HG02571 (cell line): ENCODE measurements at regions not wholly inside any gene's neighbourhood (a gene's known extent, or its start where the extent isn't known, plus 50 kb on each side); places are given as distances from the start of the nearest gene placed in this dataset.
"Not testable (repeated sequence)": the region's sequence is repeated elsewhere in the genome, so short reads cannot be mapped to it uniquely, and the experiment has no call there.

Experiments
- ATAC-seq: cut with Tn5 transposase; IDR thresholded peaks from one replicate; pipeline ENCODE4 v1.9.1; 2021; ENCODE audit warnings: mild to moderate bottlenecking, moderate library complexity; ENCODE audit not compliant: unreplicated experiment

DNA sequence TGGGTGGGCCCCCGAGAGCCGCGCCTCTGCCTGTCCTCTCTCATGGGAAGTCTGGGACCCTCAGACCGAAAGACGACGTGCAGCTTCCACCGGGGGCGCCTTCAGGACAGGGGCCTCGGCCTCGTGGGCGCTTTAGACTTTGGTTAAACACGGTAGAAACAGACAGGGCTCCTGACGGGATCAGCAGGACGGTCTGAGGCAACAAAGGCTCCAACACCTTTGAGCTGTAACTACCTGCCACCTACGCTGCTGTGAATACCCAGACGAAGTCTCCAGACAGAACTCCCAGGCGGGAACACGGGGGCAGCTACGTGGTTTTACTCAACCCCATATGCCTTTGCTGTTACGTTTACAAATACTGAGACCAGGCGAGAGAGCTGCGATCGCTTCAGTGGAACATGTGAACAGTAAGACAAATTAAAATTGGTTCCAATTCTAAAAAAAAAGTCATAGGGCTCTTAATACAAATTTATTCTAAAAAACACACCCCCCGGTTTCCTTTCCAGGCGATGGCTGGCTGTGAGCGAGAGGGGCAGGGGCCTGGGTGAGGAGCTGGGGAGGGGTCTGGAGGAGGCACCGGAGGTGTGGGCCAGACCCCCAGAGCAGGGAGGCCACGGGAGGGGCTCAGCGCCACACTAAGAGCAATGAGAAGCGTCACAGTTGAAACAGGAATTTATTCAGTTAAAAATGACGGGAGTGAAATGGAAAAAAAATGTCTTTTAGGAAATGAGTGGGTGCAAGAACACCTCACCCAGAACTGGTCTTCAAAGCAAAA lies 453.2 kb downstream of the QKI start:
- ATAC-seq = no peak

DNA sequence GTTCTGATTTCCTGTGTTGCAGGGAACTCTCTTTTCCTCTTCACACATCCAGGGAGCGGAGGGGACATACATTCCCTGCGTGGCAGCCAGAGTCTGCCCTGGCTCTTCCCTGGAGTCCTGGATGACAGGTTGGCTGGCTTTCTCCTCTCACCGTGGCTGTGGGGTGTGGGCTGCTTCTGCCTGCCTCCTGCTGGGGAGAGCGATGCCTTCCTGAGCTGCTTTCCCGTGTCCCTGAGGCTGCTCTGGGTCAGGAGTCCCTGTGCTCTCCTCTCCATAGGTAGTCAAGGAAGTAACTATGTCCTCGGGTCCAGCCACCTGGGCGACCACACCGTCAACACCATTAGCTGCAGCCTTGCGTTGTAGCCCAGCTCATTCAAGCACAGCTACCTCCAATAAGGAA lies 451.7 kb downstream of the QKI start:
- no peak for ATAC-seq

- ATAC-seq = no peak
These were observed 449.0 kb downstream of the QKI start for GRCh38 chr6:163863565-163863964.

- ATAC-seq = no peak
These were observed 448.2 kb downstream of the QKI start for GRCh38 chr6:163862701-163863100.

- no peak for ATAC-seq
These were observed 447.1 kb downstream of the QKI start for GRCh38 chr6:163861627-163862026.

DNA sequence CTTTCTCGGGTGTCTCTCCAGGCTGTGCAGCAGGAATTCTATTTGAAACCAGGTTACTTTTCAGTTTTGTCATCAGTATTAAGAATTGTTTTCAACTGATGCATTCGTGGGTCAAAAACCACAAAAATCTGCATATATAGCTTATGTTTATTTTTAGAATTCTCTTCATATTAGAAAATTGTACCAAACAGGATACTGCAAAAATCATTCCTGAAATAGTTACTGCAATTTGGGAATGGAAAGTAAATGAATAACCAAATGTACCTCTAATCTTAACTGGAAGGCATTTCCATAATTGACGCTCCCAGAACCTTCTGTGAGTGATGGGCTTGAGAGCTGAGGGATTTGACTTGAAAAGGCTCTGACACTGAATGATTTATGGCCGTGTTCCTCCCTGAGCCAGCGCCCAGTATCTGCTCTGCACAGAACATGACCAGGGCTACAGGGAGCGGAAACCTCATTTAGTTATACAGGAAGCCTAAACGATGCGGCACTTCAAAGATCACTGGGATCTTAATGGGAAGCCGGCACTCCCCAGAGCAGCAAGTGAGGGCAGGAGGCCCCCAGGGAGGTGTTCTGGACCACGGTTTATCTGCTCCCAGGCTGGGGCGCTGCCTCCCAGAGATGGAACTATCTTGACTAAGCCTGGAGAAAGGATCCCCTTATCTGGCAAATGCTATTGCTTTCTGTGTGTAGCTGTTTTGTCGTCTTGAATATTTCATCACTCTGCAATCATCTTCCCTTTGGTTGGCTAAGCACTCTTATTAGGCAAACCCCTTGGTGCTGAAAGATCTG lies 446.0 kb downstream of the QKI start:
- no peak for ATAC-seq

- ATAC-seq = not testable (repeated sequence)
These were observed 444.4 kb downstream of the QKI start for GRCh38 chr6:163858870-163859269.

DNA sequence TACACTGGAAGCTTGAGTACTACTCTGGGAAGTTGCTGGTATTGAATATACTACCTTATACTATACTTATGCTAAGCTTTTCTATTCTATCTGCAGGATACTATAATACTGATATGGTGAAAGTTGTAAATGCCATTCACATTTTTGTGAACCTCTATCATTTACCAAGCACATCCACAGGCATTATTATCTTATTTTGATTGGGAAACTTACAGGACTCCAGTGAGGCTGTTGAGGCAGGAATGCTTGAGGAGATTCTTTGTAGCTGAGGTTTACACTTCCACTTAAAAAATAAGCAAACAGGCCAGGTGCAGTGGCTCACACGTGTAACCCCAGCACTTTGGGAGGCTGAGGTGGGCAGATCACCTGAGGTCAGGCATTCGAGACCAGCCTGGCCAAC lies 442.9 kb downstream of the QKI start:
- ATAC-seq = no peak

GRCh38 chr6:163850874-163851273 lies 436.4 kb downstream of the QKI start:
- ATAC-seq = no peak

- no peak for ATAC-seq
These were observed 430.2 kb downstream of the QKI start for GRCh38 chr6:163844761-163845160.

- ATAC-seq = no peak
These were observed 429.8 kb downstream of the QKI start for GRCh38 chr6:163844357-163844756.

- no peak for ATAC-seq
These were observed 428.7 kb downstream of the QKI start for GRCh38 chr6:163843218-163843617.

- ATAC-seq = no peak
These were observed 427.9 kb downstream of the QKI start for GRCh38 chr6:163842467-163842866.

GRCh38 chr6:163841733-163842132 lies 427.2 kb downstream of the QKI start:
- ATAC-seq = no peak

- no peak for ATAC-seq
These were observed 426.8 kb downstream of the QKI start for GRCh38 chr6:163841326-163841725.

GRCh38 chr6:163840880-163841279 lies 426.4 kb downstream of the QKI start:
- ATAC-seq = no peak

DNA sequence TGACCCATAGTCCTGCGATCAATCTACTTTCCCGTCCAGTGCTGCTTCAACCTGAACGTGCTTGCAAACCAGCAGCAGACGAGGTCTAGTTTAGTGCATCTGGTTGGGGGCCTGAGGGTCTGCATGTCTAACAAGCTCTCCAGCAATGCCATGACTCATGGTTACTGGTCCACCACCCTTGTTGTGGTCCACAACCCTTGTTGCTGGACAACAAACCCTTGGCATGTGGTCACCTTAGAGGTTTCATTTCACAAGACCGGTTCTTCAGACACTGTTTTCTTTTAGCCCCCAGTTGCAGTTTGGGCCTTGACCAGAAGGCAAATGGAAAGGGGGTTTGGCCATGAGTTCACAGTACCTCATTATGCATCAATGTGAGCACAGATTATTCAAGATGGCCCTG lies 424.8 kb downstream of the QKI start:
- no peak for ATAC-seq

DNA sequence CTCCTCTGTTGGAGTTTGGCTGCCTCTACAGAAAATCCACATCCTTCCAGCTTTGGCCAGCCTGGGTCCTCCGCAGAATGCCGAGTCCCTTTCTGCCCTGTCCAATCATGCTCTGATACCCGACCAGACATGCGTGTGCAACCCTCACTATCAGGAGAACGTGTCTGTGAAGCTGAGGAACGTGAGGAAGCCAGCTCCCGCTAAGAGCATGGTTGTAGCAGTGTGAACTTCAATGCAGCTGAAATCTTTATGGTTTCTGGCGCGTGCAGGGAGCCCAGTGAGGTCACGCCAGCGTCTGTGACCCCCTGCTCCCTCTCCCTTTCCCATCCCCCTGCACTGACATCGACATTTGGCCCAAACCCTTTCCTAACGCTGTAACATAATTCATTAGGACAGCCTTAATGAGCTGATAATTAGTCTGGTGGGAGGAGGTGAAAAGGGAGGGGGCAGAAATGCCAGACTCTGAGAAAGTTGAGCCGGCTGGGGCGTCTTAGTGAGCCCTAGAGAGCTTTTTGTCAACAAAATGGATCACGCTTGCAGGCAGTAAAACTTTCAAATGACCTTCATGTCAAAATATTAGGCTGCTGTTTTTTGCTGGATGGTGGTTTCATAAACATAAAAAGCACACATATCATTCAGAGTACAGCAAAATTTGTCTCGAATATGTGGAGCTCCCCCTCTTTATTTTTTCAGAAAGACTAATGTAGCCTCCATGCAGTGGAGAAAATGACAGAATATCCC lies 423.3 kb downstream of the QKI start:
- no peak for ATAC-seq

- ATAC-seq = no peak
These were observed 422.6 kb downstream of the QKI start for GRCh38 chr6:163836876-163837690.

DNA sequence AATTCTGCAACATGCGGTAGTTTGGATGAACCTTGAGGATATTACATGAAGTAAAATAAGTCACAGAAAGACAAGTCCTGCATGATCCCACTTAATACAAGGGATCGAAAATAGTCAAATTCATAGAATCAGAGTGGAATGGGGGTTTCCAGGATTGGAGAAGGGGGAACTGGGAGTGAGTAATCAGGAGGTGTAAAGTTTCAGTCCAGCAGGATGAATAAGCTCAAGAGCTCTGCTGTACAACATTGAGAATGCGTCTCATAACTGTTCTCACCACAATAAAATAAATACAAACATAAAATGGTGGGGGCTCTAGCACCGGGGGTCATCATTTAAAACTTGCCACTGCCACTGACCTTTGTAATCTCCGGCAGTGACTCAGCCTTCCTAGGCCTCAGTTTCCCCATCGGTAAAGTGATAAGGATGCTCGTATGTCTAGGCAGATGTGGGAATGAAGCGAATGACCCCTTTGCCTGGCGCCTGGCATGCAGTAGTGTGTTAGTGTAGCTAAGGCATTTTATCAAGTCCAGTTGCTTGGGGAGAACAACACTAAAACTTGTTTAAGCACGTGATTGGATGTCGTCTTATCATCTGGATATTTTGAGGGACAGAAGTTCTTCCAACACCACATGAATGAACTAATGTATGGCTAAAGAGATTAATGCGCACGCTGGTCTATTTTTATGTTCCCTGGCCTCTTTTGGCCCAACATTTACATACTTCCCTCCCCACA lies 421.1 kb downstream of the QKI start:
- ATAC-seq = no peak
